GM19193 (cell line): ENCODE measurements at regions not wholly inside any gene's neighbourhood (a gene's known extent, or its start where the extent isn't known, plus 50 kb on each side); places are given as distances from the start of the nearest gene placed in this dataset.

ENCODE experiments used
- POLR2A ChIP-seq: IDR thresholded peaks from 4 replicates; pipeline ENCODE4 v1.6.1; 2011; ENCODE audit not compliant: insufficient read depth, insufficient read length; ENCODE audit errors: extremely low read depth

DNA sequence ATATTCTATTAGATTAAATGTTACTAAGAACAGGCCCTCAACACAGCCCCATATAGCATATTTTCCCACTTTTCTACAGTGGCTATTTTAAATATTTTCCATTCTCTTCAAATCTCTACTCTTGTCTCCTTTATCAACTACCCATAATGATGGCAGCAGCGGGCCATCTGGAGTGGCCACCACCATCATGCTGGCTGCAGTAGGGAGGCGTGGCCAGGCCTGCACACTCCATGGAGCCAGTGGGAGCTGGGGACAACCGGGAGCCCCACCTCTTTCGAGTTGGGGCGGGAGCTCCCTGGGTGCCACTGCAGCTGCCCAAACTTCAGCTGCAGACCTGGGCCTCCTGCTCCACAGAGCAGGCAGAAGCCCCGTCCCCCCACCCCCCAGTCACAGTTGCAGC lies 98.4 kb upstream of the RANBP6 start:
- no peak for TF ChIP-seq POLR2A

DNA sequence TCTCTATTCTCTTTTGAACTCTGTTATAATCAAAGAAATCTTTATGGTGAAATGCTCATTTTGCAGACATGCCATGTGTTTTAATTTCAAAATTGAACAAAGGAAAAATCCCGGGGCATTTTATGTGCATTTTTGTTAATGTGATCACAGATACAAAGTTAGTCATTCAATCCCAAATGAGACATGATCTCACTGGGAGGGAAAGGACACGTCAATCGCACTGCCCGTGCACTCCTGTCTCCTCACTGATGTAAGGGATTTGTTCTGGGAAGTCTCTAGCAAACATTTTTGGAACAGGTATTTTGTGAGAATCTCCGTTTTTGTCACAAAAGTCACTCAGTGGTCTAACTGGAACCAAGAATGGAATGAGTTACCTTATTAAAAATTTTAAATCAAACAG lies 97.9 kb upstream of the RANBP6 start:
- TF ChIP-seq POLR2A = no peak

DNA sequence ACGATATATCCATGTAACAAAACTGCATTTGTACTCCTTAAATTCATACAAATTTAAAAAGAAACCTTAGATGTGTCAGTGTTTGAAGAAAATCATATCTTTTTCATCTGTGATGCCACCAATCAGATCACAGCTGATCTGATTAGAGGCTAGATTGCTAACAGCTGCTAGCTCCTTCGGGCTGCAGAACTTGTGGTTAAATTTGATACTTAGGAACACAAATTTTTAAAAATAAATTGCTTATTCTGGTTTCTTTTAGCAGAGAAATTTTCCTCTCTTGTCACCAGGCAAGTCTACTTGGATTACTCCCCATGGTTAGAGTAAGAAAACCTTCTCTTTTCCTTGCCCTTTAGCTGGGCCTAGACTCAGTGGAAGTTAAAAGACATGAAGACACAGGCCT lies 94.6 kb upstream of the RANBP6 start:
- TF ChIP-seq POLR2A = no peak

DNA sequence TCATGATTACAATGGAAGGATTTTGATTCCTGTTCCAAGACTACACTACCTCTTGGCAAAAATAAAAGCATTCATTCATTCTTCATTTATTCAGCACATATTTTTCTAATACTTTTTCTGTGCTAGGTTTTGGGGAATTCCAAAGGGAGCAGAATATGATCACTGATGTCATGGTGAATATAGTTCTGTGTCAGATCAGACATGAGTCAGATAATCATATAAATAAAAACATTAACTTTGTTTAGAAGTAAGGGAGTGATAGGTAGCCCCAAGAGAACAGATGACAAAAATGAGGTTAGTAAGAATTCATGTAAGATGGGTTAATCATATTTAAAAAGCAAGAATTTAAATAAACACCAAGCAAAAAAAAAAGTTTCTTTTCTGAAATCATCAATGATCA lies 94.1 kb upstream of the RANBP6 start:
- TF ChIP-seq POLR2A = no peak

DNA sequence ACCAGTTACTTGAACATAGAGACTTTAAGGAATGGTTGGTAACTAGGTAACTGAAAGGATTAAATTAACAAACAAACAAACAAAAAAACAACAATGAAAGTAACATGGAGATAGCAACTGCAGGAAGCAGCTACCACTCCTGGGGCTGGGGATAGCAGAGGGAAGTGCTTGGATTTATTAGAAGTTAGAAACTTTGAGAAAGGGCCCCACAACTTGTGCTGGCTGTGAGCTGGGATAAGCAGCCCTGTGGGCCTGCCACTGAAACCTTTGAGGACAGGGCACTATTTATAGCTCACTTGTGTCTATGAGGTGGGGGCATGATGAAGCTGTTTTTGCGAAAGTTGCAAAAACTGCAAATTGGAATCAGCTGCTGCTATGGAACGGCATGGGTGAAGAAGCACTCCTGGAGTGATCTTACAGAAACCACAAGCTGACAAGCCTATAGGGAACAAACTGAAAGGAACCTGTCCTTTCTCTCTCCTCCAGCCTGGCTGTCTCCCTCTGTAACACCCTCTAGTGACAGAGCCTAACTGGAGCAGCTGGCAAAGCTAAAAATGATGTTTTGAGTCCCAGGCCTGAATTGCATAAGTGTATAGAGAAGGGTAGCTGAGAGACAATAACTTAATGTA lies 91.4 kb upstream of the RANBP6 start:
- no peak for TF ChIP-seq POLR2A

DNA sequence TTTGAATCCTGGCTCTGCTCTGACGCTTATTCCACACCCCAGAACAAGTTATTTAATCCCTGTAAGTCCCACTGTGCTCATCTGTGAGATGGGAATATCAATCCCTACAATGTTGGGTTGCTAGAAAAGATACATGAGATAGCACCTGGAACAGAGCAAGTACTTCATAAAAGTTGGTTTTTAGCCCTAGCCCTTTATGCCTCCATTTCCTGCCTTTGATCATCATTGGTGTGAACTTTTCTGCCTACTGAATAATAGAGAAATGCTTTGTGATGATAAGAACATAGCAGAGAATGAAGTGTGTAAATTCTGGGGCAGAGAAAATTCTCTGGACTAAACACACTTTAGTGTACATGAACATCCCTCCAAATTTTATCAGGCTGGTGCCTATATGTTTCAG lies 90.3 kb upstream of the RANBP6 start:
- TF ChIP-seq POLR2A = no peak

DNA sequence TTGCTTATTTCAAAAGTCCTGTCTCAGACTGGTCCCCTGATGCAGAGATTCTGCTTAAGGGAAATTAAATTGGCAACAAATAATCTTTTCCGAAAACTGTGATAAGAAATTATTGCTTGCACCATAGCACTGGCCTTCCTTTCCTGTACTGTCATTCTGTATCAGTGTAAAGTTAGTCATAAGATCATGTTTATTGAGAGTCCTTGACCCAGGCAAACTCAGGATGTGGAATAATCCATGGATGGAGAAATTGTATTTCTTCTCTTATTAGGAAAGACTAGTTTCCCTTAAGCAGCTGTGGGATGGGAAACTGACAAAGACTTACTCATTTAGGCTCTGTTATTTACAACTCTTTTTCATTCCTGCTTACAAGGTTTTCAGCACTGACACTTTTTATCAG lies 83.0 kb upstream of the RANBP6 start:
- no peak for TF ChIP-seq POLR2A

DNA sequence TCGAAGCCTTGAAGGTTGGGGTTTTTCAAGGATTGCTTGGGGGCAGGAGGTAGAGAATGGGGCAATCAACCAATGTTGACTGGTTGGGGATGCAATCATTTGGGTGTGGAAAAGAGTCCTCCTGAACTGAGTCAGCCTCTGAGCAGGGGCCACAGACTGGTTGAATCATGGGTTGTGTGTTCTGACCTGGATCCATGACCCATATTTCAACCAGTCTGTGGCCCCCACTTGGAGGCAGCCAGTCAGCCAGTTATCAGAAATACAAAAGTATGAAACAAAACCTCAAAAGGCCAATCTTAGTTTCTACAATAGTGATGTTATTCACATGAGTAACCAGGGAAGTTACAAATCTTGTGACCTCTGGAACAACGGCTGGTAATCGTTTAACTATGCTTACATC lies 81.4 kb upstream of the RANBP6 start:
- no peak for TF ChIP-seq POLR2A

DNA sequence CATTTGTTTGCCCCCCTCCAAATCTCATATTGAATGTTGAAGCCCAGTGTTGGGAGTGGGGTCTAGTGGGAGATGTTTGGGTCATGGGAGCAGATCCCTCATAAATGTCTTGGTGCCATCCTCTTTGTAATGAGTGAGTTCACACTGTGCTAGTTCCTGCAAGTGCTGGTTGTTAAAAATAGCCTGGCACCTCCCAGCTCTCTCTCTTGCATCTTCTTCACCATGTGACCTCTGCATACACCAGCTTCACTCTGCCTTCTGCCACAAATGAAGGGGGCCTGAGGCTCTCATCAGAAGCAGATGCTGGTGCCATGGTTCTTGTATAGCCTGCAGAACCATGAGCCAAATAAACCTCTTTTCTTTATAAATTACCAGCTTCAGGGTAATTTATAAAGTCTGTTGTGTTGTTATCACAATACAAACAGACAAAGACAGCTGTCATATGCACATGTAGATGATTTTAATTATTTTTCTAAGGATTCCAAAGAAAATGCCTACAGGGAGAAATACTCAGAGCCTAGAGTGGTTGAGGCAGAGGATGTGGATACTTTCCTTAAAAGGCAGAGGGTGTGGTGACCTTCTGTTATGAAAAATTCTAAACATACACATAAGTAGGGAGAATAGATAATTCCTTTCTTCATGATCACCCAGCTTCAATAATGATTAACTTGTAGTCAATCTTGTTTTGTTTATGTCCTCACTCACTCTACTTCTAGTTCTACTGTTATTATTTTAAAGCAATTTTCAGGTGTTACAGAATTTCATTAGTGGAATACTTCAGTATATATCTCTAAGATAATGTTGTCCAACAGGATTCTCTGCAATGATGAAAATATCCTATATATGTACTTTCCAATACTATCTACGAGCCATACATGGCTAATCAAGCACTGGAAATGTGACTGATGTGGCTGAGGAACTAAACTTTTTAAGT lies 75.1 kb upstream of the RANBP6 start:
- no peak for TF ChIP-seq POLR2A

DNA sequence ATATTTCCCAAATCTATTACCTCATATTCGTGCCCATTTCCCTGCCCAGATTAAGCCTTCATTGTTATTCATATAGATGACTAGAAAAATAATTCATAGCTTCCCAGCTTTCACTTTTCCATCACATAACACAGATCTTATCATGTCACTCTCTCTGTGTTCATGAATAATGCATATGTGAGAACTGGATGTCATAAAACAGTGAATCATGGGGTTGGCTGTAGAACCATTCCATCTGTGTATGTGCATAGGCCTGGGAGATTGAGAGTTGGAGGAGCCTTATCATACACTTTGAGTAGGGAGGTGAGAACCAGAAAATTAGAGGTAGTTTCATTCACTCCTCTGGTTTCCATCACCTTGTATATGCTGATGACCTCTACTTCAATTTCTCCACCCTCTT lies 73.9 kb upstream of the RANBP6 start:
- TF ChIP-seq POLR2A = no peak

DNA sequence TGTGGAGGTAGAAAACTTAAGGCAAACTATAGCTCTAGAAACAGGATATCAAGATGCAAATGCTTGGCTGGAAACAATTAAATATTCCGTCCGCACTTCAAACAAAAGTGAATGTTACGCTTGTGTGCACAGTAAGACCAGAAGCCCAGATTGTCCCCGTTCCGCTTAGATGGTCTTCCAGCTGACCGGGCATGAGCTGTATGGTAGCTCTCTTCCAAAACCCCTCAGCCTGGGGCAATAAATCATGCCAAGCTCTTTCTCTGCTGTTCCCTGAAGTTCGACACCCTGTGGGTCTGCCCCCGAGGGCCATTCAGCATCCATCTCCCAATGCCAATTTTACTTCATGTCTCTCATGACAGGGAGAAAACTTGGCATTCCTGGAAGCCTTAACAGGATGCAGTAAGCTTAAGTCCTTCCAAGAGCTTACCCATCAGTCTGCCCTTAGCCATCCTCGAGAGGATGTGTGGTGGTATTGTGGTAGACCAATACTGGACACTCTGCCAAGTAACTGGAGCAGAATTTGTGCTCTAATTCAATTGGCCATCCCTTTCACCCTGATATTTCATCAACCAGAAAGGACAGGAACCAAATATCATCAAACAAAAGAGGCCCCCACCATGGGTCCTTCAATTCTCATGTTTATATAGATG lies 70.7 kb upstream of the RANBP6 start:
- no peak for TF ChIP-seq POLR2A

DNA sequence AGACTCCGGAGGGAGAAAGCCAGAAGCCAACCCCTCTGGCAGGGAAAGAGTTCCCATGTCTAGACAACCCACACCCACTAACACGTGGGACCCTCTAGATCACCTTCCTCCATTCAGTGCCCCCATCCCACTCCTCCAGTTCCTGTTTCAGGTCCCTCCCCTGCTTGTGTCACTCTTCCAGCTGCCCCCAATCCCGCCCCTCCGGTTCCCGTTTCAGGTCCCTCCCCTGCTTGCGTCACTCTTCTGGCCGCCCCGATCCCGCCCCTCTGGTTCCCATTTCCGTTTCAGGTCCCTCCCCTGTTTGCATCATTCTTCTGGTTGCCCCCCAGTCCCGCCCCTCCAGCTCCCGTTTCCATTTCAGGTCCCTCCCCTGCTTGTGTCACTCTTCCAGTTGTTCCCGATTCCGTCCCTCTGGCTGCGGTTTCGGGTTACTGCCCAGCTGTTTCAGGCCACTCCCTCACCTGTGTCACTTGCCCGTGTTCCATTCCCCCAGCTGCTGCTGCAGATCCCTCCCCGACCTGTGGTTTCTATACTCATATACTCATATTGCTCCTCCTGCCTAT lies 64.8 kb upstream of the RANBP6 start:
- peak; percentile 43 for TF ChIP-seq POLR2A

DNA sequence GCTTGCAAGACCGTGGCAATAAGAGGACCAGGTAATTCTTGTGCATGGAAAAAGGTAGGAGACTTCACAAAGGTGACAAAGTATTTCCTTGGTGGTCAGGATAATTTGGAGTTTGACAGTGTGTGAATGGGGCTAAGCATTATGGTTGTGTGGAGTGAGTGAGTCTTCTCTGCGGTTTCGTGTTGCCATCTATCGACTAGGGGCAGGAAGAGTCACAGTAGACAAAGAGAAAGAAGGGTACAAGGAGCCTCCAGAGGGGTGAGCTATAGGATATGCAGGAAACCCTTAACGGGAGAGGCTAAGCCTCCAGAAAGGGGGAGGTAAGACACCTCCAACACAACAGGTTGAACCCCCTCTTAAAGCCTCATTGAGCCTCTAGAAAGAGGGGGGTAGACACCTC lies 64.0 kb upstream of the RANBP6 start:
- TF ChIP-seq POLR2A = no peak

DNA sequence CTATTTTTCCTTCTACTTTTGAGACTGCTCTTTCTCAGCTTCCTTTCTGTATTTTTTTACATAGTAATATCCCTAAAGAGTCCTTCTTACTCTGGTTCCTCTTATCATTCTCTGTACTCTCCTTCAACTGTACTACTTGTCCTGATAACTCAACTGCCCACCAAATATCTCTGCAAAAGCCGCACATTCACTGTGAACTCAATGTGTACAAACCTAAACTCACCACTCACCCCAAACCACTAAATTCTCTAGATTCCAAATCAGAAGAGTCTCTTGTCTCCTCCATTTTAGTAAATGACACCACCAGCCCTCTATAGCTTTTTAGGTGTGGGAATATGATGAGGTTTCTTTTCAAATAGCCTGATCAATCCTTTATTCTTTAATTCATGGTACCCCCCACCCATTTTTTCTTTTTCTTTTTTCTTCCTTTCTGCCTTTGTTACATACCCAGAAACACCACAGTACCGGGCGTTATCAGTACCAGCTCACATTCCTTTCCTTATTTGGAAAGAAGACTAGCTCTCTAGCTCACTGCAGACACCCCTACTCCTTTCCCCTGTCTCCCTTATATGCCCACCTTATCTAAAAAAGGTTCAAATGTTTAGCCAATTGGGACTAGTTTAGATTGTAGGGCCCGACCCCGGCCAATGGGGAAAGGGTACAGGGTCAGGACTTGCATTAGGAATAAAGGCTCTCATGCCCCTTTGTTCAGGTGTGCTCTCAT lies 63.1 kb upstream of the RANBP6 start:
- TF ChIP-seq POLR2A = no peak

DNA sequence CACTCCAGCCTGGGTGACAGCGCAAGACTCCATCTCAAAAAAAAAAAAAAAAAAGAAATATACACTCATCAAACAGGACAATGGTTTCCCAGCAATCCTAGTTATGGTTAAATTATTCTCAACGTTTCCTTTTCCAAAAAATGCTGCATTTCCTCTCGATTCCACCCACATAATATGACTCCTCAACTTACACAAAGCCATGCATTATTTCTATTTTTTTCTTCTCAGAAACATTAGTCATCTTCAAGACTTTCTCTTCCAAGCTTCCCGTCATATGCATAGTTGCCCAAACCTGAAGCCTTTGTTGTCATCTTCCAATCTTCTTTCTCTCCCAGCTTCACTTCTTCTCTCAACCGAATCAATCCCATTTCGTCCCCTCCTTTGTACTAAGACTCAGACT lies 61.4 kb upstream of the RANBP6 start:
- TF ChIP-seq POLR2A = no peak

DNA sequence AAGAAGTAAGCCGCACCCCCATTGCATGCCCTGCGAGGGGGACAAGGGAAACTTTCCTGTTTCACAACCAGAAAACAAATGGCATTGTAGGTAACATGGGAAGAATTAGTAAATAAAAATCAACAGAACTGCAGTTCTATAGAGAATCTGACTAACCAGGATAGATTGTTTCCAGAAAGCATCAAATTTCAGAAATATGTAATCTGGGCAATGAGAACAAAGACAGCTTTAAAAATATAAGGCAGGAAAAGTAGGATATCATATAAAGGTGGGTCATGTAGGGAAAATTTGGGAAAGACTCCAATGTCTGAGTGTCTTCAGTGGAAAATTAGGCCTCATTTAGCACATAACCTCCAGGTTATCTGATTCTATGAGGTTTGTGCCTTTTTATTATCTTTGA lies 58.3 kb upstream of the RANBP6 start:
- no peak for TF ChIP-seq POLR2A

DNA sequence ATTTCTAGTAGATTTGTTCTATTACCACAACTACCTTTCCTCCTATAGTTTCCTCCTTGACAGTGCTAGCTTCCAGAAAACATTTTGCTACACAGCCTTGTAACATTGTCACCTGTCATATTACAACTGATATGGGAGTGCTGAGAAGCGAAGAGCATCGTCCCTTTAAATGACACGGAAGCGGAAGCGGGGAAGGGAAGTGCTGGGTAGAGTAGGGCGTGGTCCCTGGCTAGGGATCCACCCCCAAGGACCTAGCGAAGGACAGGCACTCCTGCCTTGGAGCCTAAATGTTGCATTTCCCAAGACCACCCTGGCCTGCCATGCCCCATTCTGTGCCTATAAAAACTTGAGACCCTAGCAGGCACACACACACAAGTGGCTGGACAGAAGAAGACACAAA lies 57.4 kb upstream of the RANBP6 start:
- no peak for TF ChIP-seq POLR2A
